GM18505 (cell line): ENCODE measurements at regions not wholly inside any gene's neighbourhood (a gene's known extent, or its start where the extent isn't known, plus 50 kb on each side); places are given as distances from the start of the nearest gene placed in this dataset.

Experiments used
- ATAC-seq: cut with Tn5 transposase; IDR thresholded peaks from one replicate; pipeline ENCODE4 v1.9.1; 2021; ENCODE audit not compliant: unreplicated experiment
- POLR2A ChIP-seq: IDR thresholded peaks from 4 replicates; pipeline ENCODE4 v1.6.1; 2011; ENCODE audit warnings: borderline replicate concordance; ENCODE audit not compliant: insufficient read depth, insufficient read length; ENCODE audit errors: extremely low read depth

DNA sequence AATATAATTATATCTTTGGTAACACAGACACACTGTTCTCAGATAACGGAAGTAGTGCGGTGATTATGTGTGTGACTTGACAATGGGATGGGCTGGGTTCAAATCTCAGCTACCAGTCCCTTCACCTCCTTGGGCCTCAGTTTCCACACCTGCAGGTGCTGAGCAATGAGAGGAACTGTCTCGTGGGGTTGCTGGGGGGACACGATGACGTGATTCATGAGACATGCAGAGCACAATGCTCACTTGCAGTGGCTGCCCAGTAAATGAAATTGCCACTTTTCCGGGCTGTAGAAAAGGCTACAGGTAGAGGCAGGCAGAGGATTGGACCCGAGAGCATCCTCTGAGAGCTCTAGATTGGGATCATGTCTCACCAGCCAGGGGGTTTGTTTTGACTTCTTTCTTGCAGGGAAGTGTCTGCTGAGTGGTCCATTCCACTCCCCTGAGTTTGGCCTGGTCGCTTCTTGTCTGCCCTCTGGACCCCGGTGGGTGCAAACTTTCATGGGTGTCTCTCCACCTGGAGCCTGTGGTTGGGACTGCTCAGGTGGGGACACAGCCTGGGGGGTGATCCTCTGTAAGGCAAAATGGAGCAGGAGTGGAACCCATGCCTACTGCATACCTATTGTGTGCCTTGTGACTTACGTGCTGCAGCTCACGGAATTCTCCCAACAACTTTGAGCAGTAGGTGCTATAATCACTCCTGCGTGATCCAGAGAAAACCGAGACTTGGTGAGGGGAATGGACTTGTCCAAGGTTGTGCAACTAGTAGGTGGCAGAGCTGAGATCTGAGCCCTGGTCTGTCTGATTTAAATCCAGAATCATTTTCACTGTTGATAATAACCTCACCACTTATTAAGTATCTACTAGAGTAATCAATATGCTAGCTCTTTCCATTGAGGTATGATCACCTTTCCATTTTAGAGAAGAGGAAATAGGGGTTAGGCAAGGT, 147.2 kb downstream of the CEBPB start:
- no peak for TF ChIP-seq POLR2A
- no peak for ATAC-seq

DNA sequence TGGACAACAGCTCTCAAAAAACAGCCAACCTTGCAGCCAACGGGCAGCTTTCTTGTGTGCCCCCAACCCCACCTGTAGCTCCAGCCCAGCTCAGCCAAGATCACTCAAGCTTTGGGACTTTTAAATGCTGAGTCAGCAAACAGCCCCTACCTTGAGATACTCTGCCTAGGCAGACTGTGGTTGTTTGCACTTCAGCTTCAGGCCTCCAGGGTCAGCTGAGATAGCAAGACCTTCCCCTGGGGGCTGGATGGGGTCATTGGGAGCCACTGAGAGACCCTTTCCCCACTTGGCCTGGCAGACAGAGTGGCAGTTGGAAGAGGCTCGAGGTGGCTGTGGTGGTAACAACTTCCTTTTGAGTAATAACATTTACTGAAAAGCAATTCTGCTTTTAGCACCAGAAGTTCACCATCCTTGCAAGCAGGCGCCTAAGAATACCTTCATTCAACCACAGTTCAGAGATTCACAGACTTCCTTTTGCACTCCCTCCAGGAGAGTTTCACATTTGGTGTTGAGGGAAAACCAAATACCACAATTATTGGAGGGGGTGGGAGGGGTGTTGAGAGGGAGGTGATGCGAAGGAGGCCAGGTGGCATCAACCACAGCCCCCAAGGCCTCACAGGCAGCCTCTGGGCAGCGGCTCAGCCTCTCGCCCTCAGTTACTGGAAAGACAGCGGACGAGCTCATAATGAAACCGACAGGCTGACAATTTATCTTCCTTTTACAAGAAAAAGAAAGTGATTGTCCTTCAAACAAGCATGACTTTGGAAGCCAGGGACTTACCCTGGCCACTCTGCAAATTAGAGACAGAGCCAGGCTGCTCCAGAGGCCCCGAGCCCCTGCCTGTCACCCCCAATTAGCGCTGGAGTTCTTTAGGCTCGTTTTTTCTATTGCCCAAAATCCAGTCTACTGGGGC, 148.1 kb downstream of the CEBPB start:
- ATAC-seq: peak; percentile 58

DNA sequence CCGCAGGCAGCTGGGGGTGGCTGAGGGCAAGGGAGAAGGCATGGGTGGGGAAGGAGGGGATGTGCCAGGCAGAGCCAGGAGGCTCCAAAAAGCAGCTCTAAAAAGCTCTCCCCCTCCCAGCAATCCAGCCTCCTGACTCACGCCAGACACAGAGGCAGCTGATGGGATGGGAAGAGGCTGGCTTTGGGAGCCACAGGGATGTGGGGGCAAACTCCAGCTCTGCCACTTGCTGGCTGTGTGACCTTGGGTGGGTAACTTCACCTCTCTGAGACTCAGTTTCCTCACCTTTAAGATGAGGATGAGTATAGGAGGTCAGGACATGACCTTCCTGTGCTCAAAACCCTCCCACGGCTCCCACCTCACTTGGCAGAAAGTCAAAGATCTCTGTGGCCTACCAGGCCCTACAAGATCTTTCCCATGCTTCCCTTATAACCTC, 148.9 kb downstream of the CEBPB start:
- no peak for TF ChIP-seq POLR2A
- no peak for ATAC-seq

More for the DNA sequence above, 148.1 kb downstream of the CEBPB start:
- TF ChIP-seq POLR2A: no peak

DNA sequence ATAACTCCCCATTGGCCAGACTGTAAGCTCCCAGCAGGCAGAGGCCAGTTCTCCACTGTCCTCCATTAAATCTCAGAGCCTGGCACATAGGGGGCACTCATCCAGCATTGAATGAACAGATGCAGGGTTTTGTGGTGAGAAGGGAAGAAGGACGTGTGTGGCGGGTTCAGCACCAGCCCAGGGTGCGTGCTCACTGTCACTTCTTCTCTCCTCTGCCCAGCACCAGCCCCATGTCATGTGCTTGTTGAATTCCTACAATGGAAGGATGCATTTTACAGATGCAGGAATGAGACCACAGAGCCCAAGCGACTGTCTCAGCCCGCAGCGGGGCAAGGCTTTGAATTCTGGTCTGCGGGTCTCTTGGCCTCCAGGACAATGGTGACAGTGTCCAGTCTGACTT, 149.9 kb downstream of the CEBPB start:
- no peak for ATAC-seq
- TF ChIP-seq POLR2A: no peak

DNA sequence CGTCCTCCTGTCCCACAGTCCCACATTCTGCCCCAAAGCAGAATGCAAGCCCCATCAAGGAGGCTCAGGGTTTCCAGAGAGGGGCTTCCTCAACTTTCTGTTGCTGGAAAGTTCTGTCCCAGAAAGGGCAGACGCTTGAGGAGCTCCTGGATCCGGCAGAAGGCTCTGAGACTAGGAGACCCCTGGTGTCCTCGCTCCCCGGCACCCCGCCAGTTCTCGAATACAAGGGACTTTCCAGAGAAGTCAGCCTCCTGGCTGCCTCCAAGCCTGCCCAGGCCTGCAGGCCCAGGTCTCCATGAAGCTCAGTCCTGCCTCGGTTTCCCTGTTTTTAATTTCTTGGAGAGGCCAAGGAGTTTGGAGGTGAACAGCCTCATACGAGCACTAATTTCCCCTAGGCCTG, 150.4 kb downstream of the CEBPB start:
- TF ChIP-seq POLR2A: no peak
- no peak for ATAC-seq

DNA sequence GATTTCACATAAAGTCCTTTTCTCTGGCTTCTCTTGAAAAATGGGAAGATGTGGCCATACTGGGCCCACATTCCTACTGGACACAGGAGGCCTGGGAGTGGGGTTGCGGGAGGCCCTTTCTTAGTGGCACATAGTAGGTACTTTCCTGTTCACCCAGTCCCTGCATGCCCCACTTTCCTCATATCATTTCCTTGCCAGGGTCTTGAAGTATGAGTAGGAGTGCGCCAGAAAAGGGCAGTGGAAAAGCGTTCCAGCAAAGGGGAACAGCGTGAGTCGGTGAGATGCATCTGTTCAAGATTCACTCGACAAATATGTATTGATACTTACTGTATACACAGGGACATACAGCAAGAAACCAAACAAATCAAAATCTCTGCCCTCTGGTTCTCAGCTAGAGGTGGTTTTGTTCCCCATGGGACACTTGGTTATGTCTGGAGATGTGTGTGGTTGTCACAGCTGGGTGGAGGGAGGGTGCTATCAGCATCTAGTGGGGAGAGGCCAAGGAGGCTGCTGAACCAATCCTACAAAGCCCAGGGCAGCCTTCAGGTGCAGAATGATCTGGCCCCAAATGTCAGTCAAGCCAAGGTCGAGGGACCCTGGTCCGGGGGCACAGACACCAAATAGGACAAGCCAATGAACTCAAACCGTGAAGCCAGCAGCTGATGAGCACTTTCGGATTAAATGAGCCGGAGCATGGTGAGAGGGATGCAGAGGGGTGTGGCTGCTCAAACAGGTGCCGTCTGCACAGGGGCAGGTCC, 151.4 kb downstream of the CEBPB start:
- no peak for ATAC-seq
- TF ChIP-seq POLR2A: no peak

DNA sequence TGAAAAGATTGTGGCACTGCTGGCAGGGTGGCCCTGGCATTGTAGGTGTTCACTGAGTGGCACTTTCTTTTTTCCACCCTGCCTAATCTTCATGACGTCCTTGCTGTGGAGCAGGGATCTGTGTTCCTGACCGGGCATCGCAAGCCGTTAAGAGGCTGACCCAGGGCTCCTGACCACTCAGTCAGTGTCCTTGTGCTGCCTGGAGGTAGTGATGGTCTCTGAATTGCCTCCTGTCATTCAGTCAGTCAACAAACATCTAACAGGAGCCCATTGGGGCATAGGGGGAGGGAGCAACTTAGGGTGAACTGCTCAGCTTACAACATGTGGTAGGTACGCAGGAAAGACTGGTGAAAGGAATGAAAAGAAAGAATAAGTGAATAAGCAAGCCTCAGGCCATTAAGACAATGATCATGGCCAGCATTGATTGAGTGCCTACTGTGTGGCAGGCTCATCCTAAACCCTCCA, 152.0 kb downstream of the CEBPB start:
- TF ChIP-seq POLR2A: no peak

DNA sequence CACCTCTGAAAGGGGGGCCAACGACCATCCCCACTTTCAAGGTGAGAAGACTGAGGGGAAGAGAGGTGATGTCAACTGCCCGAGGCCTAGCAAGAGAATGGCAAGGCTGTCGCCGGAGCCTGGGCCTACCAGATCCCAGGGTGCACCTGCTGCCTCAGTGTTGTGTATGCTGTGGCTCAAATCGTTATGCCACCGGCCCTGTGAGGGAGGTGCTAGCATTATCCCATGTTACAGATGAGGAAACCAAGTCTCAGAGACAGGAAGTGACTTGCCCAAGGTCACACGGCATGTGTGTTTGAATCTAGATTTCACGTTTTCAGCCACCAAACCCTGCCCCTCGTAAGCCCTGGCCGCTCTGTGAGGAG, 152.5 kb downstream of the CEBPB start:
- TF ChIP-seq POLR2A: no peak
- ATAC-seq: no peak

More for the DNA sequence above, 152.0 kb downstream of the CEBPB start:
- ATAC-seq: no peak

DNA sequence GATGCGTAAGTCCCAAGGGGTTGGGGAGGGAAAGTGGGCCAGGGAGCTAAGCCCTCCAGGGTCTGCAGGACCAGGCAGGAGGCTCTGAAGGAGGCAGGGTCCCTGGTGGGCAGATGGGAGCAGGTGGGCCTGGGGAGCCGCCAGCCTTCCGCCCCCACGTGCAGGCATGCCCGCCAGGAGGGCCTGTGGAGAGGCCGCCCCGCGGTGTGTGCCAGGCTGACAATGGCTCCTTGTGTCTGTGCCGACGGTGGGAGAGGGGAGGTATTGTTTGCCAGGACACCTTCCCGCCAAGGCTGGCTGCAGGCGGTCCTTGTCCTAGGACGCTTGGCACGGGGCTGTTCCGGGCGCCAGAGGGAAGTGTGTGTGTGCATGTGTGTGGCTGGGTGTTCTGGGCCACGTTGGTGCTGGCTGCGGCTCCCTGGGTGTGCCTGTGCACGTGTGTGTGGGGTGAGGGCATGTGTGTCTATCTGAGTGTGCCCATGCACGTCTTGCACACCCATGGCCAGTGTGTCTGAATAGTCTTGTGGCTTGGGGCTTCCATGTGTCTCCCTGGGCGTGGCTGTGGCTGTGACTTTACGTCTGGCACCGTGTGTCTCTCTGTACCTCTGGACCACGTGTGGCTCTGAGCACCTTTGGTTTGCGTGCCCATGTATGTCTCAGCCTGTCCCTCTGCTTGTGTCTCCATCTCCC, 153.0 kb downstream of the CEBPB start:
- TF ChIP-seq POLR2A: no peak
- no peak for ATAC-seq

DNA sequence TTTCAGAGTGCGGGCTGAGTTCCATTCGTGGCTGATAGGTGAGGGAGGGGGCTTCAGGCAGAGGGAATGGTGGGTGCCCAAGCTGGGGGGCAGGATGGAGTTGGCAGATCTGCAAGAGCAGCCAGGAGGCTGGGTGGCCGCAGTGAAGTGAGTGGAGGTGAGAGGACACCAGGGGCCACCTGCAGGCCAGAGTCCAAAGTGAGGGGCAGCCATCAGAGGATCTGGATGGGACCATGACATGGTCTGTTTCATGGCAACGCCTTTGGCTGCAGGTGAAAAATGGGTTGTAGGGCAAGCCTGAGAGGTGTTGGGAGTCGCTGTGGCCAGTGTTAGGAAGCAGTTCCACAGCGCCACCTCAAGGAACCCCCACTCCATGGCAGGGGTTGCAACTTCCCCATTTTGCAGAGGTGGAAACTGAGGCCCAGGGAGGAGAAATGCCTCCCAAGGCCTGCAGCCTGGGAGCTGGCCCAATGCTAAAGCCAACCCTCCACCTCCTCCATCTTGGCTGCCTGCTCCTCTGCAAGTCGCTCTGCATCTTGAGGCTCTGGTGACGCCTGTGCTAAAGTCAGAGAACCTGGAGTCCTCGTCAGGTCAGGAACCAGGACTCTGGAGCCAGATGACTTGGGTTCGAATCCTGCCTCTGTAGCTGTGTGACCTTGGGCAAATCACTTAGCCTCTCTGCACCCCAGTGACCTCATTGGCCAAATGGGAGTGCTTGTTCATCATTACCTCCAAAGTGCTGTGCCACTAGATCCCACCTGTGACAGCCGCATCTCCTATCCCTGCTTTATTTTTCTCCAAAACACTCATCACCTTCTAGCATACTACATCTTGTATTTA, 153.8 kb downstream of the CEBPB start:
- no peak for ATAC-seq
- no peak for TF ChIP-seq POLR2A

DNA sequence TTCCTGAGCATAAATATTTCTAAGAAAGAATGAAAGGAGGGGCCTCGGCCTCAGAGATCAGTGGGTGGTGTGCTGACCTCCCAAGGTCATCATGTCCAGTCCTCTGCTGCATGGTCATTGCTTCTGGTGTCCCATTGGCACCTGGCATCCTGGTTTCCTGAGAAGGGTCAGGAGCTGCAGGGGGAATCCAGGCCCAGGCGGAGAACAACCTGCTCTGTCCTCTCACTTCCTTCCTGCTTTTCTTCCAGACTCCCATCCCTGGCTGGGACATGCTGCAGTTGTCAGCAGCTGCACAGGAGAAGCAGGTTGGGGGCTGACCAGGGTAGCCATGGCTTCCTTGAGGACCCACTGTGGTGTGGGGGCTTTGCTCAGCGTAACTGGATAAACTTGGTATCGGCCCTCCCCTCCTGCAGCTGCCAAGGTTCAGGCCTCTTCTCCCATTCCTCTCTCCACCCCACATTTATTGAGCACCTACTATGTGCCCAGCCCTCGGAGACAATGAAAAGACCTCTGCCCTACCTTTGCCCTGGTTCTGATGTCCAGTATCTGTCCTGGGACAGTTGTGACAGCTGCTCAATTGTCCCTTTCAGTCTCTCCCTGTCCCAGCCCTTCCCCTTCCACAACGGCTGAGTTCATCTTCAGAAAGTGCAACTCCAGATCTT, 155.2 kb downstream of the CEBPB start:
- no peak for TF ChIP-seq POLR2A
- ATAC-seq: no peak
